Testis (tissue), 2 donors: ENCODE measurements at regions not wholly inside any gene's neighbourhood (a gene's known extent, or its start where the extent isn't known, plus 50 kb on each side); places are given as distances from the start of the nearest gene placed in this dataset.

Source experiments
- CTCF ChIP-seq, 3 experiments: fragments of 450-650 bp in 2 of 3; fragments of 200-600 bp in 1 of 3; sonication (generic) in 1 of 3; IDR thresholded peaks; one replicate each; pipeline ENCODE4 v1.5.1; 2016 to 2019; ENCODE audit warnings: antibody characterized with exemption in 3 of 3, mild to moderate bottlenecking in 2 of 3, moderate library complexity in 1 of 3
- POLR2A ChIP-seq: fragments of 450-650 bp; IDR thresholded peaks from one replicate; pipeline ENCODE4 v1.6.1; 2017; ENCODE audit warnings: antibody characterized with exemption, mild to moderate bottlenecking, moderate library complexity

DNA sequence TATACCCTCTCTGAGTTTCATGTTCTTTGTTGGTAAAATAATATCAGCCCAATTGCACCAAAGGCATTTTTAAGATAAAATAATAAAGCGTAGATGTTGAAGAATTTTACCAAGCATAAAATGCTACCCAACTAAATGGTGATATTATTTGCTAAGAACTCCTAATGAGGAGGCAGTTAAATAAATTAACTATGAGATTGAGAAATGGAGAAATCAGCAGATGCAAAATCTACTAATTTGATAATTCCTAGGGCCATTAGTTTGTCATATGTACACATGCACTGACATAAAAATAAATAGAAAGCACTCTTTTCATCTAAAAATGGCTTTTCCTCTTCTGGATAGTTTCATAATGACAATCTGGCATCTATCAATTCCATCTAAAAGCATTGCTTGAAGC lies 681.5 kb upstream of the FAM98A start:
- TF ChIP-seq CTCF (IDR thresholded peaks at IDR 0.05) (no peak), POLR2A (no peak)
